Nephron (organoid): ENCODE measurements at regions not wholly inside any gene's neighbourhood (a gene's known extent, or its start where the extent isn't known, plus 50 kb on each side); places are given as distances from the start of the nearest gene placed in this dataset.

Experiments used
- H3K27ac Mint-ChIP-seq, 3 experiments: 2 replicates each; pipeline ENCODE4 v1.8.0; 2020; ENCODE audit warnings: mixed read lengths in 3 of 3, mild to moderate bottlenecking in 2 of 3, moderate library complexity in 1 of 3
- H3K27me3 Mint-ChIP-seq: 2 replicates; pipeline ENCODE4 v1.8.0; 2021; ENCODE audit warnings: low read depth, mild to moderate bottlenecking, moderate library complexity, mixed read lengths
- H3K36me3 Mint-ChIP-seq: 2 replicates; pipeline ENCODE4 v1.8.0; 2020; ENCODE audit warnings: low read depth, mixed read lengths
- H3K4me1 Mint-ChIP-seq: 2 replicates; pipeline ENCODE4 v1.8.0; 2020; ENCODE audit warnings: mixed read lengths
- H3K4me3 Mint-ChIP-seq, 3 experiments: 2 replicates each; pipeline ENCODE4 v1.8.0; 2020; ENCODE audit warnings: mild to moderate bottlenecking in 3 of 3, mixed read lengths in 3 of 3, moderate library complexity in 2 of 3
- H3K9me3 Mint-ChIP-seq: 2 replicates; pipeline ENCODE4 v1.8.0; 2020; ENCODE audit warnings: mixed read lengths
- CTCF ChIP-seq, 3 experiments: fragments of 200-600 bp; sonication (generic); IDR thresholded peaks; one replicate each; pipeline ENCODE4 v1.5.0; 2021; ENCODE audit warnings: antibody characterized with exemption in 3 of 3; ENCODE audit not compliant: unreplicated experiment in 3 of 3

- H3K4me1 Mint-ChIP-seq: no peaks in the 10 kb centered on the region
- H3K27me3 Mint-ChIP-seq: no peaks in the 10 kb centered on the region
- TF ChIP-seq CTCF (IDR thresholded peaks at IDR 0.05; ENCODE audit: unreplicated experiment in 3 of 3): no peak
- H3K36me3 Mint-ChIP-seq: peaks cover 3% of the 10 kb centered on the region
- H3K9me3 Mint-ChIP-seq: peaks cover 8% of the 10 kb centered on the region
- H3K4me3 Mint-ChIP-seq: no peak overlapping the region
- no peak overlapping the region for H3K27ac Mint-ChIP-seq
Observed at GRCh38 chr5:117947836-117948235, 1040.5 kb downstream of the DTWD2 start.

- Mint-ChIP-seq H3K27ac (no peak overlapping the region), H3K27me3 (no peaks in the 10 kb centered on the region), H3K36me3 (peaks cover 3% of the 10 kb centered on the region), H3K9me3 (peaks cover 6% of the 10 kb centered on the region), H3K4me3 (no peak overlapping the region), H3K4me1 (no peaks in the 10 kb centered on the region)
- no peak for TF ChIP-seq CTCF (IDR thresholded peaks at IDR 0.05; ENCODE audit: unreplicated experiment in 3 of 3)
Observed at GRCh38 chr5:117947121-117947520, 1041.2 kb downstream of the DTWD2 start.

- Mint-ChIP-seq H3K9me3 (peaks cover 9% of the 10 kb centered on the region), H3K4me1 (no peaks in the 10 kb centered on the region), H3K36me3 (peaks cover 3% of the 10 kb centered on the region), H3K4me3 (no peak overlapping the region), H3K27ac (no peak overlapping the region), H3K27me3 (no peaks in the 10 kb centered on the region)
- no peak for TF ChIP-seq CTCF (IDR thresholded peaks at IDR 0.05; ENCODE audit: unreplicated experiment in 3 of 3)
Observed at GRCh38 chr5:117945258-117945657, 1043.1 kb downstream of the DTWD2 start.

- Mint-ChIP-seq H3K27me3 (no peaks in the 10 kb centered on the region), H3K4me1 (no peaks in the 10 kb centered on the region), H3K27ac (peak overlapping the region in 2 of 3 experiments; percentile 2 to 21), H3K36me3 (peaks cover 3% of the 10 kb centered on the region), H3K4me3 (no peak overlapping the region), H3K9me3 (peaks cover 11% of the 10 kb centered on the region)
- TF ChIP-seq CTCF (IDR thresholded peaks at IDR 0.05; ENCODE audit: unreplicated experiment in 3 of 3): no peak
Observed at GRCh38 chr5:117943541-117943940, 1044.8 kb downstream of the DTWD2 start.

GRCh38 chr5:117942861-117943519 lies 1045.4 kb downstream of the DTWD2 start:
- Mint-ChIP-seq H3K9me3 (peaks cover 11% of the 10 kb centered on the region), H3K4me3 (no peak overlapping the region), H3K4me1 (no peaks in the 10 kb centered on the region), H3K36me3 (peaks cover 3% of the 10 kb centered on the region), H3K27me3 (no peaks in the 10 kb centered on the region), H3K27ac (peak overlapping the region in 1 of 3 experiments; percentile 21)
- no peak for TF ChIP-seq CTCF (IDR thresholded peaks at IDR 0.05; ENCODE audit: unreplicated experiment in 3 of 3)

GRCh38 chr5:117893211-117893610 lies 1095.1 kb downstream of the DTWD2 start:
- Mint-ChIP-seq H3K36me3 (no peaks in the 10 kb centered on the region), H3K4me3 (no peak overlapping the region), H3K27ac (no peak overlapping the region), H3K27me3 (no peaks in the 10 kb centered on the region), H3K9me3 (peaks cover 5% of the 10 kb centered on the region), H3K4me1 (no peaks in the 10 kb centered on the region)
- no peak for TF ChIP-seq CTCF (IDR thresholded peaks at IDR 0.05; ENCODE audit: unreplicated experiment in 3 of 3)
